Breast epithelium (tissue), 4 donors: ENCODE measurements at regions not wholly inside any gene's neighbourhood (a gene's known extent, or its start where the extent isn't known, plus 50 kb on each side); places are given as distances from the start of the nearest gene placed in this dataset.

Experiments used
- DNase-seq, 2 donors: peaks; one replicate each; pipeline ENCODE4 v3.0.0-alpha.2; 2019; ENCODE audit warnings: low spot score in 2 of 2
- H3K27ac ChIP-seq, 2 donors: fragments of 200-600 bp; sonication (generic) in 1 of 2; one replicate each; pipeline ENCODE4 v1.5.1; 2016 to 2019; ENCODE audit warnings: mild to moderate bottlenecking in 1 of 2
- H3K27me3 ChIP-seq, 2 donors: fragments of 200-600 bp; sonication (generic) in 1 of 2; one replicate each; pipeline versions ENCODE4 v1.5.1 to v1.6.0; 2017 to 2019; ENCODE audit warnings: control low read depth in 1 of 2, mild to moderate bottlenecking in 1 of 2
- H3K36me3 ChIP-seq: fragments of 200-600 bp; one replicate; pipeline ENCODE4 v1.5.1; 2019
- H3K4me1 ChIP-seq, 2 donors: fragments of 200-600 bp; sonication (generic); one replicate each; pipeline ENCODE4 v1.5.1; 2016 to 2019; ENCODE audit warnings: control low read depth in 1 of 2
- H3K4me3 ChIP-seq, 3 donors: fragments of 200-600 bp; sonication (generic); 1 replicate in 2 of 3; 2 replicates in 1 of 3; pipeline ENCODE4 v1.5.1; 2016 to 2019; ENCODE audit warnings: mild to moderate bottlenecking in 3 of 3, moderate library complexity in 2 of 3
- H3K9me3 ChIP-seq, 2 donors: fragments of 200-600 bp; sonication (generic) in 1 of 2; one replicate each; pipeline ENCODE4 v1.5.1; 2016 to 2019; ENCODE audit warnings: control low read depth in 1 of 2
- CTCF ChIP-seq, 3 donors: fragments of 450-650 bp; IDR thresholded peaks; one replicate each; pipeline ENCODE4 v1.5.1; 2016 to 2017; ENCODE audit warnings: antibody characterized with exemption in 3 of 3, mild to moderate bottlenecking in 3 of 3, moderate library complexity in 3 of 3
- POLR2A ChIP-seq: fragments of 450-650 bp; IDR thresholded peaks from one replicate; pipeline ENCODE4 v1.6.1; 2016; ENCODE audit warnings: antibody characterized with exemption, mild to moderate bottlenecking, moderate library complexity
- POLR2AphosphoS5 ChIP-seq, 3 donors: sonication (generic); formaldehyde crosslinking; IDR thresholded peaks; one replicate each; pipeline ENCODE4 v1.6.1; 2017; ENCODE audit warnings: antibody characterized with exemption in 3 of 3
- intact Hi-C: fragments of 100-400 bp; cut with DNase I; formaldehyde crosslinking; loops from one replicate; pipeline ENCODE4 v1.15.1; 2023; ENCODE audit warnings: low total_unique reads

- H3K36me3 ChIP-seq = no peaks in the 10 kb centered on the region
- H3K4me3 ChIP-seq = no peak overlapping the region
- no peaks in the 10 kb centered on the region for H3K27me3 ChIP-seq
- H3K9me3 ChIP-seq = no peaks in the 10 kb centered on the region
- H3K4me1 ChIP-seq = no peaks in the 10 kb centered on the region
- no peak for TF ChIP-seq CTCF (IDR thresholded peaks at IDR 0.05)
- TF ChIP-seq POLR2AphosphoS5 (IDR thresholded peaks at IDR 0.05) = no peak
- no peak for TF ChIP-seq POLR2A
- no peak for DNase-seq
- intact Hi-C loops = no loop called here
- no peak overlapping the region for H3K27ac ChIP-seq
Measured at GRCh38 chr16:35639233-35640205, 2180.1 kb downstream of the TP53TG3F start.

- no peak for TF ChIP-seq POLR2A
- Histone ChIP-seq H3K4me3 (no peak overlapping the region), H3K36me3 (no peaks in the 10 kb centered on the region), H3K27ac (no peak overlapping the region), H3K27me3 (no peaks in the 10 kb centered on the region), H3K4me1 (no peaks in the 10 kb centered on the region), H3K9me3 (peaks cover 0 to 11% of the 10 kb centered on the region in 2 donors)
- no peak for DNase-seq
- intact Hi-C loops = no loop called here
Measured at GRCh38 chr16:35642322-35642835, 2183.0 kb downstream of the TP53TG3F start.

GRCh38 chr16:35651841-35652240 is 2192.4 kb downstream of the TP53TG3F start:
- H3K4me3 ChIP-seq = no peak overlapping the region

GRCh38 chr16:35664091-35664693 is 2204.8 kb downstream of the TP53TG3F start:
- H3K27me3 ChIP-seq = no peaks in the 10 kb centered on the region
- H3K27ac ChIP-seq = no peak overlapping the region
- H3K9me3 ChIP-seq = peaks cover 2 to 13% of the 10 kb centered on the region in 2 donors
- TF ChIP-seq CTCF (IDR thresholded peaks at IDR 0.05) = no peak
- no peak for TF ChIP-seq POLR2A
- no peak for TF ChIP-seq POLR2AphosphoS5 (IDR thresholded peaks at IDR 0.05)
- intact Hi-C loops = no loop called here
- H3K4me1 ChIP-seq = no peaks in the 10 kb centered on the region
- DNase-seq = no peak
- H3K4me3 ChIP-seq = no peak overlapping the region
- no peaks in the 10 kb centered on the region for H3K36me3 ChIP-seq

More at GRCh38 chr16:35651841-35652240, 2192.4 kb downstream of the TP53TG3F start:
- DNase-seq = no peak
- H3K27ac ChIP-seq = no peak overlapping the region
- no peaks in the 10 kb centered on the region for H3K4me1 ChIP-seq
- H3K9me3 ChIP-seq = peaks cover 0 to 3% of the 10 kb centered on the region in 2 donors
- intact Hi-C loops = no loop called here
- TF ChIP-seq POLR2A = no peak
- TF ChIP-seq POLR2AphosphoS5 (IDR thresholded peaks at IDR 0.05) = no peak
- TF ChIP-seq CTCF (IDR thresholded peaks at IDR 0.05) = no peak
- no peaks in the 10 kb centered on the region for H3K36me3 ChIP-seq
- no peaks in the 10 kb centered on the region for H3K27me3 ChIP-seq

- Histone ChIP-seq H3K27me3 (no peaks in the 10 kb centered on the region), H3K36me3 (no peaks in the 10 kb centered on the region), H3K27ac (no peak overlapping the region), H3K4me1 (no peaks in the 10 kb centered on the region), H3K4me3 (no peak overlapping the region), H3K9me3 (peaks cover 15 to 63% of the 10 kb centered on the region in 2 donors)
- TF ChIP-seq POLR2AphosphoS5 (IDR thresholded peaks at IDR 0.05) = no peak
- TF ChIP-seq POLR2A = no peak
- TF ChIP-seq CTCF (IDR thresholded peaks at IDR 0.05) = no peak
- intact Hi-C loops = no loop called here
- DNase-seq = no peak
Measured at GRCh38 chr16:35685085-35685484, 2225.7 kb downstream of the TP53TG3F start.
